IPS DF 19.7 (cell line): ENCODE measurements at regions not wholly inside any gene's neighbourhood (a gene's known extent, or its start where the extent isn't known, plus 50 kb on each side); places are given as distances from the start of the nearest gene placed in this dataset.

Experiments used
- DNase-seq: peaks from one replicate; pipeline ENCODE4 v3.0.0-alpha.2; 2013; ENCODE audit warnings: low read depth, low spot score

DNA sequence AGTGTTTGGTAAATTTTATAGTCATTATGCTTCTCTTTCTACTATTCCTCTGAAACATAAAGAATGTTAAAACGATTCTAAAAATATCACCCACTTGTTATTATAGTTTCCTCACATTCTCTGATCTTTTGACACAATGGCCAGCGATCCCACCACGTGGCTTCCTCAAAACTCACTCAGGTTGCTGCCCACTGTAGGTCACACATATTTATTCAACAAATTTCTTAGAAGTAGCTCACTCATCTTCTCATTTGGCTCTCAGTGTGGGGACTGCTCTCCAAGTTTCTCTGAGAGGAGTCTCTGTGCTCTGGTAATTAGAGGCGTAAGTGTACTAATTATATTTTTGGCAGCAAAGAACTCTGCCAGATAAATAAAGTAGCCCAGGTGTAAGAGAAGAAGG lies 465.4 kb downstream of the CDH11 start:
- DNase-seq: no peak

DNA sequence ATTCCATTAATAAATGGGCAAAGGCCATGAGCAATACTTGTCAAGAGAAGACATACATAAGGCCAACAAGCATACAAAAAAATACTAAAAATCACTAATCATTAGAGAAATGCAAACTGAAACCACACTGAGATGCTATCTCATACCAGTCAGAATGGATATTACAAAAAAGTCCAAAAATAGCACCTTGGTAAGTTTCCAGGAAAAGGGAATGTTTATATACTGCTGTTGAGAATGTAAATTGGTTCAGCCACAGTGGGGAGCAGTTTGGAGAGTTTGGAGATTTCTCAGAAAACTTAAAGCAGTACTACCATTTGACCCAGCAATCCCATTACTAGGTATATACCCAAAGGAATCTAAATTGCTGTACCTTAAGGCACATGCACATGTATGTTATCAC lies 467.7 kb downstream of the CDH11 start:
- no peak for DNase-seq

- DNase-seq: no peak
These were observed 473.6 kb downstream of the CDH11 start for GRCh38 chr16:64648282-64648681.

- DNase-seq: no peak
These were observed 480.5 kb downstream of the CDH11 start for GRCh38 chr16:64641343-64641742.

DNA sequence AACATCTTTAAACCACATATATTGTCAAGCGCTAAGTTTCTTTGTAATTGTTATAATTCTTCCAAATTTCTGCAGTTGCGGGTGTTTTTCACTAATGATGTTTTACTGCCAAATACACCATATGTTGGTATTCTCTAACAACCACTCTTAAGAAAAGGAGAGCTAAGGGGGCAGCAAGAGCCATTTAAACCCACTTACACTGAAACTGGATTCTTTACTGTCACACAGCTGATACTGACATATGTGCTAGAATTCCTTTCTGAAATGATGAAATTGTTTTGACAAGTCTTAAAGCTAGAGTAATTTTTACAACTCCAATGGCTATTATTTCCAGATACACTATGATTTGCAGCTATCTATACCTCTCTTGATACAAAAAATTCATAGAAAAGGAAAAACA lies 483.1 kb downstream of the CDH11 start:
- DNase-seq: no peak

GRCh38 chr16:64629622-64630021 lies 492.2 kb downstream of the CDH11 start:
- DNase-seq: no peak

- DNase-seq: no peak
These were observed 494.1 kb downstream of the CDH11 start for GRCh38 chr16:64627781-64628180.

DNA sequence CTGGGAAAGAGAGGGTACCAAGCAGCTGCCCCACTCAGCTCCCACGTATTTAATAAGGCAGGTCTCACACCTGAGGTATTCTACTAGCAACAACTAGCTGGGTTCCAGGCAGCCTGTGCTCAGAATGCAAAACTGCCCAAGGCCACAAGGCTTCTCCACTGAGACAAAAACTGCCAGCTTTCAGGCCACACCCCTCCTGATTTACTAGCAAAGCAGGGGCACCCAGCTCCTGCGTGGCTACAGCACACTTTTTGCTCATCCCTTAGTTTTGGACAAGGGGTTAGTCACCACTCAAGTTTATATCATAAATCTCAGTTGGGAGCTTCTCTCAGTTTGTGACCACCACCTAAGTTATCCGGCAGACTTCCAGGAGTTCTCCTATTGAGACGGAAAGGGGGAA lies 494.6 kb downstream of the CDH11 start:
- DNase-seq: no peak

- no peak for DNase-seq
These were observed 495.1 kb downstream of the CDH11 start for GRCh38 chr16:64626776-64627175.

- DNase-seq: no peak
These were observed 500.2 kb downstream of the CDH11 start for GRCh38 chr16:64621616-64622015.

DNA sequence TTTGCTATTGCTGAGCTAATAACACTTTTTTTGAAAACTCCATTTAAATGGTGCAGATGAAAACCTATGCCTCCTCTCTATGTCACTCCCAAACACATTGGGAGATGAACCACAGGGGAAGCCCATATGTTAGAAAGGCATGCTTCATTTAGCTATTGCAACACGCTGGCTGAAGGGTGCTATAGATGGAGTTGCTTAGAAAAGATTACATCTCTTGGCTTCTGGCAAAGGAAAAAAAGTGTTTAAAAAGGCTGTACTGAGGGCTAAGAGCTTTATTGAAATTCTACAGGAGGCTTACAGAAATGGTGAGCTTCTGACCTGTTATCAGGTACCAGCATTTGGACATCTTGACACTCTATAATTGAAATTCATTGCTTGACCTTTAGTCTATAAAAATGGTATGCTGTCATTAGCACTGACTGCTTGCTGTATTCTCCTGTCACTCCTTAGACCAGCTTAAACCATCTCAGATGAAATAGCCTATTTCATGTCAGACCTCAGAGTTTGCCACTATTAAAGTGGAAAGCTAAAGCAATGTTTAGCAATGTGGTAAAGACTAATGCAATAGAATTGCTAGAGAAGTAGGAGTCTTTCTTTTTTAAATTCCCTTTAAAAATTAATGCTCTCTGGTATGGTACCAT lies 503.9 kb downstream of the CDH11 start:
- no peak for DNase-seq

- DNase-seq: peak; percentile 52
These were observed 506.1 kb downstream of the CDH11 start for GRCh38 chr16:64615630-64616280.

GRCh38 chr16:64596196-64596595 lies 525.7 kb downstream of the CDH11 start:
- DNase-seq: no peak

GRCh38 chr16:64590513-64590912 lies 531.4 kb downstream of the CDH11 start:
- no peak for DNase-seq

DNA sequence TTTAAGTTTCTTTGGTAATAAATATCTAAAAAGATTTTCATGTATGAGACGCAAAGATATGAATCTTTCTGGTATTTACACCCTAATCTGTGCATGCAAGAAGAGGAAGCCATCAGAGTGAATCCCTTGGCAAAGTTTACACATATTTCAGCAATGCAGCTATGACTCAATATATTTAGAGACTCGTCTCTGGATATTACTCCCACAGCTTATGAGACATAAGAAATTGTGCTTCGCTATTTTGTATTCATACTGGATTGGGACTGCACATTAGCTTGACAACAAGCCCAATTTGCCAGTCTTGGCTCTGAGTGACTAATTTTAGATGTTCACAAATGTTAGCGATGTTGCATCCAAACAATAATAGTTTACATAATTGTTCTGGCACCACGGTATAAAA lies 532.0 kb downstream of the CDH11 start:
- no peak for DNase-seq

- DNase-seq: no peak
These were observed 535.1 kb downstream of the CDH11 start for GRCh38 chr16:64586781-64587180.

DNA sequence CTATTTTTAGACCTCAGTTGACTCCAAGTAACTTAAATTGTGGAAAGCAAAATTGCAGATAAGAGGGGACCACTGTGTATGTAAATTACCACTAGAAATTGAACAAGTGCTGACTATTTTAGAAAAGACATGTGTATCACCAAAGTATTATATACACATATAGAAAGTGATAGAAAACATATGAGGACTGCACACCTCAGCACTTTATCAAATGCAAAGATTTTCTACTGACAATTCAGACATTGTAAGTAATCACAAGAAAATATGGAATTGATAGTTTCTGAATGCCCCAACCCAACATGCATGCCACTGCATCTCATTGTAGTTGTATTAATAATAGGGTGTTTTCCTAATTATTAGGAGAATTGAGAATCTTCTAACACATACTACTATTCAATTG lies 536.5 kb downstream of the CDH11 start:
- no peak for DNase-seq

- DNase-seq: peak; percentile 48
These were observed 541.3 kb downstream of the CDH11 start for GRCh38 chr16:64580558-64580957.

DNA sequence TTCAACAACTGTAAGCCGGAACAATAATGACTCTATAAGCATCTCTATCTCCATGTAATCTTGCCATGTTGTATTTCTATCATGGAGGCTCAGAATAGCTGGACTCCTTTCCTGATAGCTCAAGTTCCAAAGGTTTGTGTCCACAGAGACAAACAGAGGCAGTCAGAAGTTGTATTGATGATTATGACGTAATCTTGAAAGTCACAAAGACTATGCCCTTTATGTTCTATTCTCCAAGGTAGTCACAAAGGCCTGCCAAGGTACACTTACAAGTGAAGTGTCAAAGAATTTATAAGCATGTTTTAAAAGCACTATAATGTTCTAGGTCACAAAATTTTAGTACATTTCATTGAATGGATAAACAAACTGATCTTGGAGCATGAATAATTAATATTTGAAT lies 542.2 kb downstream of the CDH11 start:
- no peak for DNase-seq

- no peak for DNase-seq
These were observed 576.1 kb downstream of the CDH11 start for GRCh38 chr16:64545768-64546167.

GRCh38 chr16:64544859-64545258 lies 577.0 kb downstream of the CDH11 start:
- DNase-seq: no peak

DNA sequence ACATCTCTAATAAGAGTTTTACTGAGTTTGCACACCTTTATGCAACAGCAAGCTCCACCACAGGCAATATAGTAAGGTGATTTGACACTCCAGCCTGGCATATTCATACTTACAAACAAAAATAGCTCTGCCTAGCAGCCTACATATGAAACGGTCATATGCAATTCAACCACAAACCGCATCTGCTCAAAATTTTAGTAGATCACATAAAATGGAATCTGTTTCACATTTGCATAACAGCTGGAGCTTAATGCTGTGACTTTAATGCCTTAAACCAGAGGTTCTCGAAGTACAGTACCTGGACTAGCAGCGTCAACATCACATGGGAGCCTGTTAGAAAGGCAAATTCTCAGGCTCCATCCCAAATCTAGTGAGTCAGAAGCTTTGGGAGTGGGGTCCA lies 578.4 kb downstream of the CDH11 start:
- no peak for DNase-seq

GRCh38 chr16:64543031-64543430 lies 578.8 kb downstream of the CDH11 start:
- DNase-seq: no peak

- no peak for DNase-seq
These were observed 579.7 kb downstream of the CDH11 start for GRCh38 chr16:64542152-64542551.
